Liver (tissue), 7 donors: ENCODE measurements at regions not wholly inside any gene's neighbourhood (a gene's known extent, or its start where the extent isn't known, plus 50 kb on each side); places are given as distances from the start of the nearest gene placed in this dataset.

Source experiments
- DNase-seq: peaks from one replicate; pipeline ENCODE4 v3.0.0-alpha.2; 2017; ENCODE audit warnings: low spot score
- H3K27ac ChIP-seq, 2 donors: one replicate each; pipeline ENCODE4 v1.7.0; 2013; ENCODE audit warnings: inconsistent platforms in 2 of 2, low read length in 2 of 2, control low read depth in 1 of 2, low read depth in 1 of 2, mild to moderate bottlenecking in 1 of 2
- H3K27me3 ChIP-seq, 4 donors: one replicate each; pipeline versions ENCODE4 v1.6.1 to v1.7.0; 2013; ENCODE audit warnings: low read length in 3 of 4, inconsistent platforms in 1 of 4, mild to moderate bottlenecking in 1 of 4, moderate library complexity in 1 of 4; ENCODE audit not compliant: control insufficient read depth in 4 of 4, insufficient read depth in 4 of 4
- H3K36me3 ChIP-seq, 4 donors: one replicate each; pipeline versions ENCODE4 v1.6.1 to v1.7.0; 2013; ENCODE audit warnings: low read length in 3 of 4, mild to moderate bottlenecking in 3 of 4, low read depth in 1 of 4, moderate library complexity in 1 of 4; ENCODE audit not compliant: control insufficient read depth in 4 of 4, insufficient read depth in 3 of 4
- H3K4me1 ChIP-seq, 4 donors: one replicate each; pipeline versions ENCODE4 v1.6.1 to v1.7.0; 2013; ENCODE audit warnings: low read length in 3 of 4, mild to moderate bottlenecking in 3 of 4, moderate library complexity in 1 of 4; ENCODE audit not compliant: control insufficient read depth in 4 of 4, insufficient read depth in 4 of 4
- H3K4me3 ChIP-seq, 3 donors: one replicate each; pipeline versions ENCODE4 v1.6.1 to v1.7.0; 2013; ENCODE audit warnings: low read length in 3 of 3, control low read depth in 1 of 3, low read depth in 1 of 3, mild to moderate bottlenecking in 1 of 3
- H3K9ac ChIP-seq, 2 donors: one replicate each; pipeline ENCODE4 v1.7.0; 2013; ENCODE audit warnings: low read length in 2 of 2, mild to moderate bottlenecking in 2 of 2, moderate library complexity in 2 of 2, control low read depth in 1 of 2, low read depth in 1 of 2
- H3K9me3 ChIP-seq, 4 donors: one replicate each; pipeline versions ENCODE4 v1.6.1 to v1.7.0; 2013; ENCODE audit warnings: low read length in 3 of 4; ENCODE audit not compliant: control insufficient read depth in 4 of 4
- EGR1 ChIP-seq, 2 donors: IDR thresholded peaks; 2 replicates each; pipeline ENCODE4 v1.6.1; 2016 to 2018; ENCODE audit warnings: antibody characterized with exemption in 2 of 2, low read depth in 2 of 2
- FOXA1 ChIP-seq: IDR thresholded peaks from 2 replicates; pipeline ENCODE4 v1.6.1; 2016; ENCODE audit warnings: antibody characterized with exemption
- FOXA2 ChIP-seq: IDR thresholded peaks from 2 replicates; pipeline ENCODE4 v1.6.1; 2016; ENCODE audit warnings: antibody characterized with exemption
- HNF4A ChIP-seq, 2 donors: conservative IDR thresholded peaks; 2 replicates each; pipeline ENCODE4 v1.6.1; 2016; ENCODE audit warnings: antibody characterized with exemption in 2 of 2, mild to moderate bottlenecking in 2 of 2
- HNF4G ChIP-seq: IDR thresholded peaks from 2 replicates; pipeline ENCODE4 v1.6.1; 2016; ENCODE audit warnings: antibody characterized with exemption
- NR2F2 ChIP-seq: IDR thresholded peaks from 2 replicates; pipeline ENCODE4 v1.6.1; 2016; ENCODE audit warnings: antibody characterized with exemption
- RAD21 ChIP-seq, 2 donors: IDR thresholded peaks; 2 replicates each; pipeline ENCODE4 v1.6.1; 2016; ENCODE audit warnings: antibody characterized with exemption in 2 of 2, mild to moderate bottlenecking in 2 of 2
- RXRA ChIP-seq, 2 donors: IDR thresholded peaks; 2 replicates each; pipeline ENCODE4 v1.6.1; 2017 to 2018; ENCODE audit warnings: antibody characterized with exemption in 2 of 2, mild to moderate bottlenecking in 1 of 2
- SP1 ChIP-seq: IDR thresholded peaks from 2 replicates; pipeline ENCODE4 v1.6.1; 2018; ENCODE audit warnings: antibody characterized with exemption, mild to moderate bottlenecking
- TAF1 ChIP-seq: conservative IDR thresholded peaks from 2 replicates; pipeline ENCODE4 v1.6.1; 2016; ENCODE audit warnings: antibody characterized with exemption, mild to moderate bottlenecking
- WGBS: extraction: QIAGEN DNeasy Blood & Tissue Kit; methylation state at CpG from one replicate; pipeline ENCODE4 v1.1.7; 2013; 5-methylcytosine and 5-hydroxymethylcytosine counted together
- TF ChIP-seq, protein P1 (sequence below): IDR thresholded peaks from 2 replicates; pipeline ENCODE4 v1.6.1; 2016; ENCODE audit warnings: antibody characterized with exemption
- TF ChIP-seq, protein P2 (sequence below): IDR thresholded peaks from 2 replicates; pipeline ENCODE4 v1.6.1; 2016; ENCODE audit warnings: antibody characterized with exemption, mild to moderate bottlenecking
- donor health status: healthy.
- donor health status: healthy.
- donor health status: healthy.
- donor health status: healthy.

DNA sequence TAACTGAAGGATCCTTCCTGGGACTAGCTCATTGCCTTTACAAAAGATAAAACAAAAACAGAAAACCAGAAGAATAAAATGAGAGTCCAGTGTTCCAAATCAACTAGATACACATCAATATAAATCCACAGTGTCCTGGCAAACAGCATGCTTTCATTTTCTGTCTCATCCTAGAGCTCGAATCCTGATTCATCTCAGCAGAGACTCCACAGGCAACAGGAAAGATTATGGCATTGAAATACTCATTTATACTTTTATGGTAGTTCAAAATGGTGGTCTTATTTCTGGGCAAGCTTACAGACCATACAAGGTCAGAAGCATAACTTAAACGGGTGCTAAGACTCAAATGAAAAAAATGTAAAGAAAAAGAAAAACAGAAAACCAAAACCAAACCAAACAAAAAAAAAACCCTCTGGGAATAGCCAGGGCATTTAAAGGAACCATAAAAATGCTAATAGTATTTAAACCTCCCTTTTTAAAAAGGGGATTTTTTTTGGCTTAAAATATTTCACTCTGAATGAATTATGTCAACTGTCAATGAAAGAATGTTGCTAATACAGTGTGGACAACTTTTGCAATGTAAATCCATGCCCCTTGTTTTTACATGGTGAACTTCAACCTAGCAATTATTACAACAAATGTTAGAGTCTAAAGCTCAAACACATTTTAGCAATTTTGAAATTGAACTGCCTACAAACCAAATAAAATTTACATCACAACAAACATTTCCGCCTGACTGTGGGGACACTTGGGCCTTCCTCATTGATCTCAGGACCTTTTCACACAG lies 57.9 kb downstream of the GPR101 start:
- H3K9me3 ChIP-seq = no peaks in the 10 kb centered on the region
- no peak overlapping the region for H3K4me3 ChIP-seq
- H3K9ac ChIP-seq = no peak overlapping the region
- H3K27me3 ChIP-seq = no peaks in the 10 kb centered on the region
- TF ChIP-seq EGR1 (IDR thresholded peaks at IDR 0.05; ENCODE audit: low read depth in 2 of 2) (no peak), HNF4A (conservative IDR thresholded peaks at IDR 0.05) (peak; percentile 70 to 74), SP1 (peak; percentile 46)
- 33% methylated on average over 3 of the region's 3 CpGs for WGBS
- peak overlapping the region; percentile 18 to 46 for H3K27ac ChIP-seq
- H3K36me3 ChIP-seq = no peaks in the 10 kb centered on the region
- H3K4me1 ChIP-seq = no peaks in the 10 kb centered on the region
- no peak for DNase-seq

DNA sequence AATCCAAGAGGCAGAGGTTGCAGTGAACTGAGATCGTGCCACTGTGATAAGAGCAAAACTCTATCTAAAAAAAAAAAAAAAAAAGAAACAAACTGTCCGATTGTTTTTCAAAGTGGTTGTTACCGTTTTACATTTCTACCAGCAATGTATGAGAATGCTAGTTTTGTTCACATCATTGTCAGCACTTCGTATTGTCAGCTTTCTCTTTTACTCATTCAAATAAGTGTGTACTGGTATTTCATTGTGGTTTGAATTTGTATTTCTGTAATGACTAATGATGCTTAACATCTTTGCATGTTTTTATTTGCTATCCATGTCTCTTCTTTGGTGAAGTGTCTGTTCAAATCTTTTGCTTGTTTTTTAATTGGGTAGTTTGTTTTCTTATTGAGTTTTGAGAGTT lies 65.8 kb downstream of the GPR101 start:
- H3K9me3 ChIP-seq = no peaks in the 10 kb centered on the region
- H3K36me3 ChIP-seq = no peaks in the 10 kb centered on the region
- 88% methylated on average over 4 of the region's 4 CpGs for WGBS
- H3K27me3 ChIP-seq = no peaks in the 10 kb centered on the region
- no peak overlapping the region for H3K27ac ChIP-seq
- H3K4me1 ChIP-seq = no peaks in the 10 kb centered on the region
- H3K4me3 ChIP-seq = no peak overlapping the region
- DNase-seq = no peak
- TF ChIP-seq FOXA2 = no peak
- TF ChIP-seq, protein P1, sequence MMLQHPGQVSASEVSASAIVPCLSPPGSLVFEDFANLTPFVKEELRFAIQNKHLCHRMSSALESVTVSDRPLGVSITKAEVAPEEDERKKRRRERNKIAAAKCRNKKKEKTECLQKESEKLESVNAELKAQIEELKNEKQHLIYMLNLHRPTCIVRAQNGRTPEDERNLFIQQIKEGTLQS = no peak
- TF ChIP-seq NR2F2 = no peak
- TF ChIP-seq RXRA (IDR thresholded peaks at IDR 0.05) = no peak
- TF ChIP-seq, protein P2, sequence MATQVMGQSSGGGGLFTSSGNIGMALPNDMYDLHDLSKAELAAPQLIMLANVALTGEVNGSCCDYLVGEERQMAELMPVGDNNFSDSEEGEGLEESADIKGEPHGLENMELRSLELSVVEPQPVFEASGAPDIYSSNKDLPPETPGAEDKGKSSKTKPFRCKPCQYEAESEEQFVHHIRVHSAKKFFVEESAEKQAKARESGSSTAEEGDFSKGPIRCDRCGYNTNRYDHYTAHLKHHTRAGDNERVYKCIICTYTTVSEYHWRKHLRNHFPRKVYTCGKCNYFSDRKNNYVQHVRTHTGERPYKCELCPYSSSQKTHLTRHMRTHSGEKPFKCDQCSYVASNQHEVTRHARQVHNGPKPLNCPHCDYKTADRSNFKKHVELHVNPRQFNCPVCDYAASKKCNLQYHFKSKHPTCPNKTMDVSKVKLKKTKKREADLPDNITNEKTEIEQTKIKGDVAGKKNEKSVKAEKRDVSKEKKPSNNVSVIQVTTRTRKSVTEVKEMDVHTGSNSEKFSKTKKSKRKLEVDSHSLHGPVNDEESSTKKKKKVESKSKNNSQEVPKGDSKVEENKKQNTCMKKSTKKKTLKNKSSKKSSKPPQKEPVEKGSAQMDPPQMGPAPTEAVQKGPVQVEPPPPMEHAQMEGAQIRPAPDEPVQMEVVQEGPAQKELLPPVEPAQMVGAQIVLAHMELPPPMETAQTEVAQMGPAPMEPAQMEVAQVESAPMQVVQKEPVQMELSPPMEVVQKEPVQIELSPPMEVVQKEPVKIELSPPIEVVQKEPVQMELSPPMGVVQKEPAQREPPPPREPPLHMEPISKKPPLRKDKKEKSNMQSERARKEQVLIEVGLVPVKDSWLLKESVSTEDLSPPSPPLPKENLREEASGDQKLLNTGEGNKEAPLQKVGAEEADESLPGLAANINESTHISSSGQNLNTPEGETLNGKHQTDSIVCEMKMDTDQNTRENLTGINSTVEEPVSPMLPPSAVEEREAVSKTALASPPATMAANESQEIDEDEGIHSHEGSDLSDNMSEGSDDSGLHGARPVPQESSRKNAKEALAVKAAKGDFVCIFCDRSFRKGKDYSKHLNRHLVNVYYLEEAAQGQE = no peak
- TF ChIP-seq RAD21 (IDR thresholded peaks at IDR 0.05) = no peak
- TF ChIP-seq SP1 = no peak
- no peak for TF ChIP-seq FOXA1
- no peak for TF ChIP-seq HNF4G
- no peak for TF ChIP-seq HNF4A (conservative IDR thresholded peaks at IDR 0.05)
- H3K9ac ChIP-seq = no peak overlapping the region

DNA sequence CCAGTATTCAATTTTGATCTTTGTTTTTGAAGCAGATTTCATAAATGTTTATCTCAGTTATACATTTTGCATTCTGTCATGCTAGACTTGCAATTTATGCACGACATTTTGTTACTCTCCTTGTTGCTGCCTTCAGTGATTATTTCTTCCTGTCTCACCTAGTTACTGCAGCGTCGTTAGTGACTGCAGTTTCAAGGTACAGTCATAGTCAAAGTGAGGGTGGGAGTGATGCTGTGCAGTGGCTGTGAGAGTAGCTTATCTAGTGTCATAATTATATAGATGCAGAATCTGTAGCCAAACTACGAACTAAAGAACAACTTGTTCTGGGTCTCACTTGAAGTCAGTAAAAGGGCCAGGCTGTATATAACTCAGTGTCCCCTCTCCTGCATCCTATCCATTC lies 69.8 kb downstream of the GPR101 start:
- Histone ChIP-seq H3K4me3 (no peak overlapping the region), H3K27me3 (no peaks in the 10 kb centered on the region), H3K4me1 (no peaks in the 10 kb centered on the region), H3K36me3 (no peaks in the 10 kb centered on the region), H3K27ac (no peak overlapping the region), H3K9me3 (no peaks in the 10 kb centered on the region), H3K9ac (no peak overlapping the region)
- WGBS = 81% methylated on average over 4 of the region's 4 CpGs
- DNase-seq = no peak
- no peak for TF ChIP-seq TAF1
- no peak for TF ChIP-seq FOXA2
